HG03095 (cell line): ENCODE measurements at regions not wholly inside any gene's neighbourhood (a gene's known extent, or its start where the extent isn't known, plus 50 kb on each side); places are given as distances from the start of the nearest gene placed in this dataset.

Source experiments
- ATAC-seq: cut with Tn5 transposase; IDR thresholded peaks from one replicate; pipeline ENCODE4 v1.9.1; 2021; ENCODE audit warnings: moderate library complexity; ENCODE audit not compliant: unreplicated experiment

GRCh38 chr10:62545160-62546066 is 171.2 kb downstream of the ZNF365 start:
- no peak for ATAC-seq

- no peak for ATAC-seq
Observed at GRCh38 chr10:62548686-62549085, 174.5 kb downstream of the ZNF365 start.

DNA sequence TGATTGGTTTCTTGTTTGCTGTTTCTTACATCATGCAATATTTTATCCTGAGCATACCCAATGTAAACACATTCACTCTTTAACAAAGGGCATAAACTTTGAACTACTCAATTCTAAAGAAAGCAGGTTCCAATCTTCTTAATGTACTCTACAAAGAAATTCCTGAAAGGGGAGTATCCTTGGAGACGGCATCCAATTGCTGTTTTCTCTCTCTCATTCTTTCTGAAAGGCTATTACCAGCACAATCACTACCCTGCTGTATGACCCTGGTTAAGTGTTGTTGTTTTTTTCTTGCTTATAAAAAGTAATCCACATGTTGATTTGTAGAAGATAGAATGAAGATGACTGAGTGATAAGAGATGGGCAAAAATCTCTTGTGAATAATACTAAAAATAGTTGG is 176.0 kb downstream of the ZNF365 start:
- ATAC-seq = no peak

GRCh38 chr10:62554632-62555199 is 180.5 kb downstream of the ZNF365 start:
- no peak for ATAC-seq

- no peak for ATAC-seq
Observed at GRCh38 chr10:62559481-62560200, 185.5 kb downstream of the ZNF365 start.

GRCh38 chr10:62560201-62560819 is 186.1 kb downstream of the ZNF365 start:
- ATAC-seq = no peak

DNA sequence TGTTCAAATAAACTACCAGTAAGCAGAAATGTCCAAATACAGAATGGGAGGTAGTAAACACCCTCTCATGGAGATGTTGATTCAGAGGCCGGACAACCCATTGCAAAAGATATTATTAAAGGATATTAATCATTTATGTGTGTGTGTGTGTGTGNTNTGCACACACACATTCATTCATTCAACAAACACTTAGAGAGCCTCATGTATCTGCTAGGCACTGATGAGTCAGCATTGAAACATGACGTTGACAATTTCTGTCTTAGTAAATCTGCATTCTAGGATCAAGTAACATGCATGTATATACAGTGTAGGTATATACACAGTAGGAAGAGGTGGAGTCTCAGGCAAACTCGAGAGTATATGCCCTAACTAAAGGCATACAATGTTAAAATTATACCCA is 187.0 kb downstream of the ZNF365 start:
- no peak for ATAC-seq

GRCh38 chr10:62562101-62562500 is 187.9 kb downstream of the ZNF365 start:
- no peak for ATAC-seq

DNA sequence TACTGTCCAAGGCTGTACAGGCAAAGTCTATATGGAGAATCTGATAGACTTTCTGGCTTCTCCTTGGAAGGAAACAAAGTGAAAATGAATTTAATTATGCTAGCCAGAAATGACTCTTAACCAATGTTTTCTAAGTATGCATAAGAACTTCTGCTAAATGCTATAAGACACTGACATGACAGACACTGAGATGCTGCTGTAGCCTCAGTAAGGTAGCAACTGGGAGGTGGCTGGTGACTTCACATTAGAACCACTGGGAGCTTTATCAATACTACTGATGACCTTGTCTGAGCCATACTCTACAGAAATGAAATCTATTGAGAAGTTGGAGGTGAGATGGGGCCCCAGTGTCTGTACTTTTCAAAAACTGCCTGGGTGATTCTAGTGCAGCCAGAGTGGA is 188.6 kb downstream of the ZNF365 start:
- ATAC-seq = no peak

DNA sequence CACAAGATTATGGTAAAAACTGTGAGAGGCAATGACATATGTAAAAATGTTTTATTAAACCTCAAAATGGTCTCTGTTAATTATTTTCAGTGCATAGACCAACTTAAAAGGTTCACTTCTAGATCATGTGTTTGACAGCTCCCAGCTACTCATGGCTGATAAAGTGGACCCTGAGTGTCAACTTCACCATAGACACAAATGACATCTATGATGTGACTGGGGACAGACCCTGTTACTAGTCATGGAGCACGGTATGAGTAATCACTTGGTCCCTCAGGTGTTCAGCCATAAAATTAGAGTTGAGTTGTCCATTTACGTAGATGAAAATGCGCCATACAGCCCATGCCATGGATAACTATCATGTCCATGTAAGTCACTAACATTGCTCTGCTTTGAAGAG is 199.8 kb downstream of the ZNF365 start:
- no peak for ATAC-seq

DNA sequence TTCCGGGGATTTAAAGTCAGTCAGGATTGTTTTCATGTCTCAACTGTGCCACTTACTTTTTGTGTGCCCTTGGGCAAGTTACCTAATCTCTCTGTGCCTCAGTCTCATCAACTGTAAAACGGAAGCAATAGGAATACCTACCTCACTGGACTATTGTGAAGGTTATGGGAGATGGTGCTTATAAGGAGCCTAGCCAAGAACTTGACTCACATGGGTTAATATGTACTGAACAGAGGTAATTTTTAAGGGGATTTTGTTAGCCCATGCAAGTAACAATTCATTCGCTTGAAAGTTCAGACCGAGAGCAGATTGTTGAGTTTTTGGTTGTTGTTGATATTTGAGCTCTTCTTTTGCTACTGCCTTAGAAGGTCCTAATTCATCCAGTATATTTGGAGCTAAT is 202.9 kb downstream of the ZNF365 start:
- ATAC-seq = no peak

DNA sequence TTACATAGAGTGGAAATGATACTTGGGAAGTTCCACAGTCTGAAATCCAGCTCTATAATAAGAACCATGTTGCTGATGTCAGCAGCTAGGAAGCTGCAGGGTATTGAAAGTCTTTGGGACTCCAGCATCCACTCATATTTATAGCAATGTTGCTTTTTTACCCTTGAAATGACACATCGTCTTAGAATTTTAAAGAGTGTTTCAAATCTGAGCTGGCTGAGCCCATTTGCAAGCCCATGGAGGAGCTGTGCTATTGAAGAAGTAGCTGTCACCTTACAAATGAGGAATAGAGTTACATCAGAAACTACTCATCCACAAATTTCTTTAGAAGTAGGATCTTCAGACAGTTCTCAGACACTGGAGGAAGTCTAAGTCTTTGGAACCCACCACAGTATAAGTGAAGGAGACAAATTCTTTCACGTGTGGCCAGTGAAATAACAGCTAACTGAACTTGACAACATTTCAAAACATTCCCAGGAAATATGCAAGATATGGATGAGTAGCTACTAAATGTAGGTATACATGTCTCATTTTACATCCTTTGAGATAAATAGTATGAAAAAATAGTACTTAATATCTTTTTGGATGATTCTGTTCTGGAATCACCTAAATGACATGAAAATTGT is 203.6 kb downstream of the ZNF365 start:
- no peak for ATAC-seq

DNA sequence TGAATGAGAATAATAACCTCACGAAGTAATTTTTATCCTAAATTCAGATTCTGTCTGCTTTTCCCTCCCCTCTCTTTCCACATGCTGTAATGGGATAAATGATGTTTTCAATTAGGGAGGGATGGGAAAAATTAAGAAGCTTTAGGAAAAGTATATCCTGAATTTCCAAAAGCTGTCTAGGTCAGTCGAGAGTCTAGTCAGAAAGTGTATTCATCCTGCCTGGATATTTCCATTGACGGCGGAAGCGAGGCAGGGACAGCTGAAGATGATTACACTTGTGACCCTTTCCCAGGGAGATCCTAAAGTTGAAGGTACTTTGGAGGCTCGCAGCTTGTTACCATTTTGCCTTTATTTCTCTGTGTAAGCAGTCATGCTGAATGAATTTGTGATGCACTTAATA is 204.1 kb downstream of the ZNF365 start:
- ATAC-seq = no peak

GRCh38 chr10:62578916-62579315 is 204.7 kb downstream of the ZNF365 start:
- no peak for ATAC-seq

DNA sequence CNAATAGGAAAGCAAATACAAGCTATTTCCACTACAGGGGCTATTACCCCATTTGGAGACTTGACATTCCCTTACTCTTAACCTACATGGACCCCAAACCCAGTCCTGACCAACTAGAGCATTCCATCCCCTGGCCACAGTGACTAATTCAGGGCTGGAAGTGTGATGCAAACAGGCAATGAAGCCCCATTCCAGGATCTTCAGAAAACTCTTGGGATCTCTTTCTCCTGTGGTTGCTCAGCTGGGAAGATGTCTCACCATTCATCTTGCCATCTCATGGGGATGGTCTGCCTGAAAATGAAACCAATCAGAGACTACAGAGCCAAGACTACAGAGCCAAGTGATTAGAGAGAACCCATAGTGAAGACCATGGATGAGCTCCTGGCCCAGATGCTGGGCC is 206.2 kb downstream of the ZNF365 start:
- ATAC-seq = no peak

DNA sequence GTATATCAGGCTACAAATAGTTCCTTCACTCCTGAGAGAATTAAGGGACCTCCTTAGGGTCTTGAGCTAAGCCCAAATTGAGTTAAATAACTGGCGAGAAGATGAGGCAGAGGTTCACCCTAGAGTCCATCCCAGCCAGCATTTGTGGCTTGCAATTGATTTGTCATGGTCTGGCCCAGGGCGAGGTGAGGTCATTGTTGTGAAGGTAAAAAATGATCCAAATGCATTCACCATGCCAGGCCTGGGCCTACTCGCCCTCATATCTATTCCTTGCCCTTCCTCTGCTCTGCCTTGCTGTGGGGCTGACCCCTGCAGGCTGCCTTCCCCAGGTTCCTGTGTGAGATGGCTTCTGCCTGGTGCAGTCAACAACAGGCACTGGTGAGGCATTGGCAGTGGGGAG is 207.2 kb downstream of the ZNF365 start:
- no peak for ATAC-seq

DNA sequence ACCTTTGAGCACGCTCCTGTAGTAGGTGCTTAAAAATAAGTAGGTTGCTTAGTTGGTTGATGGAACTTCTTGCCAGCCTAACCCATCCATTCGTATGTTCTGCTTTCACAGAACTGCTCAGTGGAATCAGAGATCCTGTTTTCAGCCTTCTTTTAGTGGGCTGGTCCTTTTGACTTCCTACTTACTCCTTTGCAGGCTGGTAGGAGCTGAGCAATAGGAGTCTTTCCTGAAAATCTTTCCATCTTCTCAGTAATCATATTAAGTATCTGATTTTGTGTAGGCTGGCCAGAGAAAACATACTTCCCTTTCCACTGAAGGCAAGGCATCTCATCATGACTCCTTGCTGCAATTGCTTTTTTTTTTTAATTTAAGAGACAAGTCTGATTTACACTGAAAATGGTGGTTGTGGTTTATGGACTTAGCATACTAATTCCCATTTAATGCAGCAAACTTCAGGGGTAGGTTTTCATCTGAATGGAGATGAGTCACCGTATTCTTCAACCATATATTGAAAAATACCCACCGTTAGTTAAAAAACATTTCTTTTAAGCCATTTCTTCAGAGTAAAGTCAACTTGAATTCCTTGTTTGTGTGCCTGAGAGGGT is 208.0 kb downstream of the ZNF365 start:
- ATAC-seq = no peak

GRCh38 chr10:62582804-62583208 is 208.6 kb downstream of the ZNF365 start:
- no peak for ATAC-seq

GRCh38 chr10:62583876-62584615 is 209.9 kb downstream of the ZNF365 start:
- ATAC-seq = no peak

GRCh38 chr10:62584731-62585130 is 210.6 kb downstream of the ZNF365 start:
- no peak for ATAC-seq
